IPS DF 6.9 (cell line): ENCODE measurements at regions not wholly inside any gene's neighbourhood (a gene's known extent, or its start where the extent isn't known, plus 50 kb on each side); places are given as distances from the start of the nearest gene placed in this dataset.
"Not testable (repeated sequence)": the region's sequence is repeated elsewhere in the genome, so short reads cannot be mapped to it uniquely, and the experiment has no call there.

Source experiments
- DNase-seq: peaks from one replicate; pipeline ENCODE4 v3.0.0-alpha.2; 2013; ENCODE audit warnings: low read depth, low spot score
- H3K27ac ChIP-seq: one replicate; pipeline ENCODE4 v1.5.1; 2013; ENCODE audit warnings: low read length, control low read depth
- H3K27me3 ChIP-seq: 2 replicates; pipeline ENCODE4 v1.6.1; 2013; ENCODE audit warnings: mild to moderate bottlenecking, low read length; ENCODE audit not compliant: control insufficient read depth, insufficient read depth
- H3K36me3 ChIP-seq: 2 replicates; pipeline ENCODE4 v1.6.1; 2013; ENCODE audit warnings: low read length; ENCODE audit not compliant: control insufficient read depth, insufficient read depth
- H3K4me1 ChIP-seq: 2 replicates; pipeline ENCODE4 v1.6.1; 2013; ENCODE audit warnings: low read length; ENCODE audit not compliant: control insufficient read depth, insufficient read depth
- H3K4me3 ChIP-seq: 2 replicates; pipeline ENCODE4 v1.5.1; 2013; ENCODE audit warnings: mild to moderate bottlenecking, low read length
- H3K9me3 ChIP-seq: 2 replicates; pipeline ENCODE4 v1.6.1; 2013; ENCODE audit warnings: low read length, inconsistent platforms; ENCODE audit not compliant: control insufficient read depth, insufficient read depth
- WGBS: extraction: QIAGEN DNeasy Blood & Tissue Kit; methylation state at CpG from one replicate; pipeline ENCODE4 v1.1.7; 2013; ENCODE audit warnings: mixed read lengths, missing lambda C conversion rate; ENCODE audit not compliant: insufficient read length, insufficient coverage; 5-methylcytosine and 5-hydroxymethylcytosine counted together

DNA sequence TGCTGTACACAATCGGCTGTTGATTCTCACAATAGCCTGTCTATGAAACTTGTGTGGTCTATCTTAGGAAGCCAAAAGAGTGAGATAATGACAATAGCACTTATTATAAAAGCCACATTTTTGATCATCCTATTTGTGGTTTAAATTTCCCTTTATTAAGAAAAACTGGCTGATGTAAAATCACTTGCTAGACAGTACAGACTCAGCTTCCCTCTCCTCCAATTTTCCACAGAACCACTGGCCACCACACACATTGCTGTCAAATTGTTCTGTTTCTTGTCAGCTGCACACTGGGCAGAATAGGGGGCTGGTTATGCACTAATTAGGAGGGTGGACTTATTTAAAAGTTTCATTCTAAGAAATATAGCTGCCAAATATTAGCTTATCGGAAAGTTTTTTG lies 425.9 kb downstream of the EPHA3 start:
- no peak overlapping the region for H3K27ac ChIP-seq
- no peaks in the 10 kb centered on the region for H3K27me3 ChIP-seq
- no peaks in the 10 kb centered on the region for H3K4me1 ChIP-seq
- no peaks in the 10 kb centered on the region for H3K36me3 ChIP-seq
- no peak overlapping the region for H3K4me3 ChIP-seq
- DNase-seq = no peak
- H3K9me3 ChIP-seq = no peaks in the 10 kb centered on the region
- no CpG with 5 or more reads among the region's 2 CpGs for WGBS

GRCh38 chr3:89554587-89554986 lies 447.2 kb downstream of the EPHA3 start:
- H3K27ac ChIP-seq, H3K4me3 ChIP-seq, H3K27me3 ChIP-seq, DNase-seq, H3K4me1 ChIP-seq, H3K9me3 ChIP-seq, H3K36me3 ChIP-seq: not testable (repeated sequence)
- WGBS = 100% methylated on average over 1 of the region's 6 CpGs

- no peak for DNase-seq
- Histone ChIP-seq H3K27me3 (no peaks in the 10 kb centered on the region), H3K36me3 (no peaks in the 10 kb centered on the region), H3K27ac (no peak overlapping the region), H3K9me3 (no peaks in the 10 kb centered on the region), H3K4me3 (no peak overlapping the region), H3K4me1 (no peaks in the 10 kb centered on the region)
- no CpG with 5 or more reads among the region's 1 CpG for WGBS
Measured at GRCh38 chr3:89558711-89559110, 451.3 kb downstream of the EPHA3 start.

GRCh38 chr3:89560568-89560967 lies 453.1 kb downstream of the EPHA3 start:
- H3K36me3 ChIP-seq = no peaks in the 10 kb centered on the region
- H3K27me3 ChIP-seq = no peaks in the 10 kb centered on the region
- WGBS = no CpG with 5 or more reads among the region's 1 CpG
- H3K9me3 ChIP-seq = no peaks in the 10 kb centered on the region
- no peaks in the 10 kb centered on the region for H3K4me1 ChIP-seq
- no peak for DNase-seq
- H3K27ac ChIP-seq = no peak overlapping the region
- H3K4me3 ChIP-seq = no peak overlapping the region

DNA sequence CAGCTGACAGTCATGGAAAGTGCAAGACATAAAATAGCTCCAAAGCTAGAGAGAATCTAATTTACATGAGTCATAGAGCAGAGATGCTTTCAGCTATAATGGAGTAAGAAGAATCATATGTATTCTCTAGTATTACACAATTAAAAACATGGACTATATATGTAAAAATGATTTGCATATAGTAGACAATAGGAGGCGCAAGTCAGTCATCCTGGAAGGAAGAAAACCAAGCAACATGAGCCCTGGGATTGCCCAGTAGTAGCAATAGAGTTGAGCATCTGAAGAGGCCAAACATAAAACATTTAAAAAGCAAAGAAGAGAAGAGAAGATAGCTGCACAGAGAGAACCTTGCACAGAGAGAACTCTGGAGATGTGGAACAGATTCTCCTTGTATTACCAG lies 455.0 kb downstream of the EPHA3 start:
- no CpG with 5 or more reads among the region's 1 CpG for WGBS
- Histone ChIP-seq H3K27me3 (no peaks in the 10 kb centered on the region), H3K27ac (no peak overlapping the region), H3K4me1 (no peaks in the 10 kb centered on the region), H3K9me3 (no peaks in the 10 kb centered on the region), H3K36me3 (no peaks in the 10 kb centered on the region), H3K4me3 (no peak overlapping the region)
- DNase-seq = no peak

DNA sequence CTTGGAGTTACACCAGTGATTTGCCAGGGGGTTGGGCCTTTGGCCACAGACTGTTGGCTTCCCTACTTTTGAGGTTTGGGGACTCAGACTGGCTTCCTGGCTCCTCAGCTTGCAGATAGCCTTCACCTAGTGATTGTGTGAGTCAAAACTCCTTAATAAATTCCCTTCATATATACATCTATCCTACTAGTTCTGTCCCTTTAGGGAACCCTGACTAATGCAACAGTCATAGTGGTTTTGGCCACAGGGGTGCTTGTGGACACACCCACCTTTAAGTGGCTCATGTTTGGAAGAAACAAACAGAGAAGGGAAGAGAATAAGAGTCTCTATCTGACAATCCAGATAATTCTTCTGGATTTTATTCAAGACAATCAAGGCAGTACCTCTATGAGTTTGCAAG lies 457.7 kb downstream of the EPHA3 start:
- Histone ChIP-seq H3K36me3 (no peaks in the 10 kb centered on the region), H3K9me3 (no peaks in the 10 kb centered on the region), H3K27me3 (no peaks in the 10 kb centered on the region), H3K4me3 (no peak overlapping the region), H3K27ac (no peak overlapping the region), H3K4me1 (no peaks in the 10 kb centered on the region)
- no peak for DNase-seq

GRCh38 chr3:89570465-89570864 lies 463.0 kb downstream of the EPHA3 start:
- WGBS = no CpG with 5 or more reads among the region's 6 CpGs
- no peaks in the 10 kb centered on the region for H3K36me3 ChIP-seq
- H3K9me3 ChIP-seq = no peaks in the 10 kb centered on the region
- no peaks in the 10 kb centered on the region for H3K27me3 ChIP-seq
- H3K27ac ChIP-seq = no peak overlapping the region
- H3K4me1 ChIP-seq = no peaks in the 10 kb centered on the region
- no peak for DNase-seq
- H3K4me3 ChIP-seq = no peak overlapping the region

- WGBS = no CpG with 5 or more reads among the region's 10 CpGs
Measured at GRCh38 chr3:89571298-89571697, 463.9 kb downstream of the EPHA3 start.

DNA sequence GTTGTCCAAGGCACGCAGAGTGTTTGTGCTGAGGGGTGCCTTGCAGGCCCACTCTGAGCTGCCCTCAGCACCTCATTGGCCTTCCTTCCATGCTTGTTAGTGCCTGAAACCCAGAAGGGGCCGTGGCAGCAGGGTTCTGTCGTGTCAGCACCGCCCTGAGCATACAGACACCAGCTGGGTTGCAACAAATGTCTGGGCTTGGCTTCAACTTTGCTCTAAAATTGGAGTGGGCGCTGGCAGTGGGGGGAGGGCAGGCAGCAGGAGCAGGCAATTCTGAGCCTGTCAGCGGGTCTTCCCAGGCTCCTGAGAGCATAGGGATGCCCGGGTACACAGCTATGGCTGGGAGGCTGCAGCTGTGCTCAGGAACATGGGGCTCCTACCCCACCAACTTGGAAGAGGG lies 464.3 kb downstream of the EPHA3 start:
- Histone ChIP-seq H3K27ac (no peak overlapping the region), H3K36me3 (no peaks in the 10 kb centered on the region), H3K4me1 (no peaks in the 10 kb centered on the region), H3K9me3 (no peaks in the 10 kb centered on the region), H3K27me3 (no peaks in the 10 kb centered on the region), H3K4me3 (no peak overlapping the region; the same call in 1 of the 2 replicates)
- no peak for DNase-seq
- WGBS = no CpG with 5 or more reads among the region's 7 CpGs

More at GRCh38 chr3:89571298-89571697, 463.9 kb downstream of the EPHA3 start:
- no peak overlapping the region for H3K4me3 ChIP-seq
- DNase-seq = no peak
- no peak overlapping the region for H3K27ac ChIP-seq
- H3K36me3 ChIP-seq = no peaks in the 10 kb centered on the region
- H3K9me3 ChIP-seq = no peaks in the 10 kb centered on the region
- H3K4me1 ChIP-seq = no peaks in the 10 kb centered on the region
- no peaks in the 10 kb centered on the region for H3K27me3 ChIP-seq

DNA sequence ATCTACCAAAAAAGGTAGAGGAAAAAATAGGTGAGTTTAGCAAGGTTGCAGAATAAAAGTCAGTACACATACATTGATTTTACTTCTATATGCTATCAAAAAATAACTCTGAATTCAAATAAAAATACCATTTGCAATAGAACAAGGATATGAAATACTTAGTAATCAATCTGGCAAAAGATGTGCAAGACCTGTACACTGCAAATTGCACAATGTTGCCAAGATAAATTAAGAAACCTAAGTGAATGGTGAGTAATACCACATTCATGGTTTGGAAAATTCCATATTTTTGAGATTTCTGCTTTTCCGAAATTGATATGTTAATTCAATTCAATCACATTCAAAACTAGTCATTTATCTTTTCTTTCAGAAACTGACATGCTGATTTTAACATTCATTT lies 464.8 kb downstream of the EPHA3 start:
- WGBS = no CpG with 5 or more reads among the region's 1 CpG

GRCh38 chr3:89576417-89576816 lies 469.0 kb downstream of the EPHA3 start:
- no CpG with 5 or more reads among the region's 1 CpG for WGBS
- DNase-seq = no peak
- H3K27ac ChIP-seq = no peak overlapping the region

More for the DNA sequence above, 464.8 kb downstream of the EPHA3 start:
- Histone ChIP-seq H3K36me3 (no peaks in the 10 kb centered on the region), H3K4me3 (no peak overlapping the region), H3K4me1 (no peaks in the 10 kb centered on the region), H3K9me3 (no peaks in the 10 kb centered on the region), H3K27ac (no peak overlapping the region), H3K27me3 (no peaks in the 10 kb centered on the region)
- no peak for DNase-seq

More at GRCh38 chr3:89576417-89576816, 469.0 kb downstream of the EPHA3 start:
- Histone ChIP-seq H3K4me1 (no peaks in the 10 kb centered on the region), H3K27me3 (no peaks in the 10 kb centered on the region), H3K4me3 (no peak overlapping the region), H3K9me3 (no peaks in the 10 kb centered on the region), H3K36me3 (no peaks in the 10 kb centered on the region)
